CD4-positive, alpha-beta T cell (primary cell): ENCODE measurements at regions not wholly inside any gene's neighbourhood (a gene's known extent, or its start where the extent isn't known, plus 50 kb on each side); places are given as distances from the start of the nearest gene placed in this dataset.
"Not testable (repeated sequence)": the region's sequence is repeated elsewhere in the genome, so short reads cannot be mapped to it uniquely, and the experiment has no call there.

Experiments
- ATAC-seq: fragments of 200-7000 bp; cut with Tn5 transposase; one replicate; pipeline ENCODE4 v1.10.0; 2022; ENCODE audit warnings: mild to moderate bottlenecking; ENCODE audit not compliant: poor library complexity
- CTCF ChIA-PET: fragments of 350-600 bp; sonication (Branson Sonifier 250); formaldehyde crosslinking; loops from one replicate; lab custom pipeline; 2021; ENCODE audit warnings: antibody characterized with exemption, inconsistent platforms; lab: Charles Lee
- POLR2A ChIA-PET: fragments of 350-600 bp; sonication (Branson Sonifier 250); formaldehyde crosslinking; loops from one replicate; lab custom pipeline; 2021; ENCODE audit warnings: antibody characterized with exemption, inconsistent platforms; lab: Charles Lee
- DNase-seq, 14 experiments: peaks; one replicate each; pipeline ENCODE4 v3.0.0-alpha.2; 2013 to 2020; ENCODE audit warnings: mixed read lengths in 2 of 14
- H3K27ac ChIP-seq, 2 donors: one replicate each; pipeline versions ENCODE4 v1.5.1 to v1.7.0; 2013; ENCODE audit warnings: low read length in 2 of 2, low read depth in 1 of 2, mild to moderate bottlenecking in 1 of 2
- H3K27me3 ChIP-seq, 2 experiments: 1 replicate in 1 of 2; 2 replicates in 1 of 2; pipeline versions ENCODE4 v1.6.1 to v1.7.0; 2013; ENCODE audit warnings: low read length in 2 of 2, control low read depth in 1 of 2, mild to moderate bottlenecking in 1 of 2, moderate library complexity in 1 of 2; ENCODE audit not compliant: insufficient read depth in 2 of 2, control insufficient read depth in 1 of 2
- H3K36me3 ChIP-seq: one replicate; pipeline ENCODE4 v1.6.1; 2013; ENCODE audit warnings: low read length, control low read depth; ENCODE audit not compliant: insufficient read depth
- H3K4me1 ChIP-seq: one replicate; pipeline ENCODE4 v1.6.1; 2013; ENCODE audit warnings: low read length, control low read depth; ENCODE audit not compliant: insufficient read depth
- H3K4me3 ChIP-seq: one replicate; pipeline ENCODE4 v1.5.1; 2013; ENCODE audit warnings: mild to moderate bottlenecking, low read length, moderate library complexity
- H3K9me3 ChIP-seq, 2 experiments: 1 replicate in 1 of 2; 2 replicates in 1 of 2; pipeline versions ENCODE4 v1.6.1 to v1.7.0; 2013; ENCODE audit warnings: low read length in 2 of 2, mild to moderate bottlenecking in 2 of 2, control low read depth in 1 of 2, moderate library complexity in 1 of 2; ENCODE audit not compliant: control insufficient read depth in 1 of 2, insufficient read depth in 1 of 2
- H3K27ac Mint-ChIP-seq: one replicate; pipeline ENCODE4 v1.8.0; 2020; ENCODE audit warnings: mixed read lengths
- H3K27me3 Mint-ChIP-seq: one replicate; pipeline ENCODE4 v1.8.0; 2021; ENCODE audit warnings: mixed read lengths
- H3K36me3 Mint-ChIP-seq: one replicate; pipeline ENCODE4 v1.8.0; 2021; ENCODE audit warnings: low read depth, mixed read lengths
- H3K4me1 Mint-ChIP-seq: one replicate; pipeline ENCODE4 v1.8.0; 2021; ENCODE audit warnings: low read depth, mixed read lengths
- H3K4me3 Mint-ChIP-seq: one replicate; pipeline ENCODE4 v1.8.0; 2020; ENCODE audit warnings: mild to moderate bottlenecking, mixed read lengths
- H3K9me3 Mint-ChIP-seq: one replicate; pipeline ENCODE4 v1.8.0; 2020; ENCODE audit warnings: mixed read lengths
- CTCF ChIP-seq: fragments of 200-600 bp; IDR thresholded peaks from one replicate; pipeline ENCODE4 v1.8.0; 2022; ENCODE audit warnings: antibody characterized with exemption, mild to moderate bottlenecking
- intact Hi-C, 2 experiments: fragments of 100-400 bp; cut with DNase I in 1 of 2; cut with micrococcal nuclease in 1 of 2; formaldehyde crosslinking; loops; one replicate each; pipeline versions ENCODE4 v1.15.1 to v1.9.0; 2023 to 2025; cut with DNase I, micrococcal nuclease

- H3K4me3 Mint-ChIP-seq, H3K36me3 ChIP-seq, H3K27me3 ChIP-seq, H3K27ac ChIP-seq, H3K36me3 Mint-ChIP-seq, H3K27ac Mint-ChIP-seq, DNase-seq, H3K4me1 ChIP-seq, H3K4me3 ChIP-seq, CTCF ChIA-PET, H3K9me3 Mint-ChIP-seq, POLR2A ChIA-PET, H3K27me3 Mint-ChIP-seq, H3K4me1 Mint-ChIP-seq, ATAC-seq: not testable (repeated sequence)
- intact Hi-C loops, result loop anchor here in 1 of 2 experiments (5.0 kb wide), 1 partner anchor 35 kb away; no protein-coding TSS in a partner anchor
- H3K9me3 ChIP-seq, result peaks cover 0 to 64% of the 10 kb centered on the region in 2 experiments
Observed at GRCh38 chr15:20277451-20277850, 264.1 kb downstream of the GOLGA6L6 start.

DNA sequence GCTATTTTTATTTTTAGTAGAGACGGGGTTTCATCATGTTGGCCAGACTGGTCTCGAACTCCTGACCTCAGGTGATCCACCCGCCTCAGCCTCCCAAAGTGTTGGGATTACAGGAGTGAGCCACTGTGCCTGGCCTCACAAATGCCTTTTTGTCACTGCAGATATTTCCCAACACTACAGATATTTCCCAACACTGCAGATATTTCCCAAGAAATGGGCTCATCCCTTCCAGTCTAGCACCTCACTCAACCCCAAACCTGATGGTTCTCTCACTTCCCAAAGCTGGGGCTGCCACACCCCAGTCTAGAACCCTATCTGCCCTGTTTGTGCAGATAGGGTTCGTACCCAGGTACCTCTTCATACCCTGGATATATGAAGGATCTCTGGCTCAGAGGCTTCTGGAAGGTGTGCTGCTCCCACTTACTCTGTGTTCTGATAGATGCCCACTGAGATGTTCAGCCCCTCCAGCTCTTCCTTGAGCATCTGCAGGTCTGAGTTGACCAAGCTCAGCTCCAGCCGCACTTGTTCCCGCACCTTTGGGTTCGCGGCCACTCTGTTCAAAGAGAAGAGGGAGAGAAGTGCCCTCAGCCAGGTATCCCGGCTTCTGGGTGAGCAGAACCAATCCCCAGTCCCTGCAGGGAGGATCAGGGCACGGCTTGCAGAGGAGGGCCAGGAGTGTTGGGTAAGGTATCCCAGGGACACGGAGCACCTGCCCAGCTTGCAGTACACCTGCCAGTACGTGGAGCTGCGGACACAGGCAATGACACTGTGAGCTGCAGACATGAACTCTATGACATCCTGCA is 265.1 kb downstream of the GOLGA6L6 start:
- intact Hi-C loops, result loop anchor here in 1 of 2 experiments (5.0 kb wide), 1 partner anchor 34 kb away; no protein-coding TSS in a partner anchor
- H3K4me3 ChIP-seq, H3K36me3 ChIP-seq, H3K27ac ChIP-seq, H3K4me1 ChIP-seq, ATAC-seq, H3K9me3 Mint-ChIP-seq, POLR2A ChIA-PET, H3K4me3 Mint-ChIP-seq, H3K27me3 Mint-ChIP-seq, CTCF ChIA-PET, H3K27ac Mint-ChIP-seq, H3K27me3 ChIP-seq, H3K4me1 Mint-ChIP-seq, H3K36me3 Mint-ChIP-seq, DNase-seq: not testable (repeated sequence)
- peaks cover 0 to 64% of the 10 kb centered on the region in 2 experiments for H3K9me3 ChIP-seq

DNA sequence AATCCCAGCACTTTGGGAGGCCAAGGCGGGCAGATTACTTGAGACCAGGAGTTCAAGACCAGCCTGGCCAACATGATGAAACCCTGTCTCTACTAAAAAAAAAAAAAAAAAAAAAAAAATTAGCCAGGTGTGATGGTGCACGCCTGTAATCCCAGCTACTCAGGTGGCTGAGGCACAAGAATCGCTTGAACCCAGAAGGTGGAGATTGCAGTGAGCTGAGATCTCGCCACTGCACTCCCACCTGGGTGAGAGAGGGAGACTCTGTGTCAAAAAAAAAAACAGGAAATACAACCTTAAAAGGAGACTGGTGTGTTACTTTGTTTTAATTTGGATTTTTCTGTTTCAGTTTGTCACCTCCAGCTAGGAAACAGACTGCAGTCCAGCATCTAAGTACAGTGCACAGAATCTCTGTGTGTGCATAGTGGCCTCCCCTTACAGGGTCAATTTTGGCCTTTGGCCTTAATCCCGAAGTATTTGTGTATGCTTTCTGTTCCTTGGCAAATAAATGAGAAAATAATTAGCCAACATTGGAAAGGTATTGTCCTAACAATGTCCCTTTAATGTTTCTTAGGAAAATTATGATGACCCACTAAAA is 266.1 kb downstream of the GOLGA6L6 start:
- intact Hi-C loops, result loop anchor here in 1 of 2 experiments (5.0 kb wide), 1 partner anchor 33 kb away; no protein-coding TSS in a partner anchor
- H3K36me3 ChIP-seq, H3K4me1 Mint-ChIP-seq, H3K27ac Mint-ChIP-seq, POLR2A ChIA-PET, H3K27me3 ChIP-seq, H3K27me3 Mint-ChIP-seq, H3K4me1 ChIP-seq, H3K4me3 ChIP-seq, H3K4me3 Mint-ChIP-seq, CTCF ChIA-PET, H3K36me3 Mint-ChIP-seq, H3K9me3 Mint-ChIP-seq, H3K27ac ChIP-seq, ATAC-seq, DNase-seq: not testable (repeated sequence)
- H3K9me3 ChIP-seq, result peaks cover 0 to 60% of the 10 kb centered on the region in 2 experiments

GRCh38 chr15:20272422-20273184 is 269.0 kb downstream of the GOLGA6L6 start:
- POLR2A ChIA-PET, result no interaction called here
- CTCF ChIA-PET, result no interaction called here
- no peak for ATAC-seq
- no peak for TF ChIP-seq CTCF
- no peak overlapping the region for H3K27ac ChIP-seq
- H3K4me1 Mint-ChIP-seq, result no peaks in the 10 kb centered on the region
- no peak overlapping the region for H3K27ac Mint-ChIP-seq
- intact Hi-C loops, result no loop called here
- H3K27me3 Mint-ChIP-seq, result no peaks in the 10 kb centered on the region
- H3K27me3 ChIP-seq, result peaks cover 0 to 9% of the 10 kb centered on the region in 2 experiments
- no peaks in the 10 kb centered on the region for H3K9me3 Mint-ChIP-seq
- no peaks in the 10 kb centered on the region for H3K36me3 ChIP-seq
- H3K4me3 ChIP-seq, result no peak overlapping the region
- peaks cover 0 to 61% of the 10 kb centered on the region in 2 experiments for H3K9me3 ChIP-seq
- no peaks in the 10 kb centered on the region for H3K4me1 ChIP-seq
- H3K4me3 Mint-ChIP-seq, result no peak overlapping the region
- H3K36me3 Mint-ChIP-seq, result no peaks in the 10 kb centered on the region
- no peak for DNase-seq
